Kidney capillary endothelial cell (primary cell): ENCODE measurements at regions not wholly inside any gene's neighbourhood (a gene's known extent, or its start where the extent isn't known, plus 50 kb on each side); places are given as distances from the start of the nearest gene placed in this dataset.

Experiments
- DNase-seq: peaks from one replicate; pipeline ENCODE4 v3.0.0-alpha.2; 2018; ENCODE audit warnings: low spot score

GRCh38 chr5:44868541-44868940 is 59.8 kb downstream of the MRPS30 start:
- no peak for DNase-seq

GRCh38 chr5:44869928-44870327 is 61.2 kb downstream of the MRPS30 start:
- DNase-seq: no peak

- DNase-seq: no peak
Observed at GRCh38 chr5:44870430-44870829, 61.7 kb downstream of the MRPS30 start.

- no peak for DNase-seq
Observed at GRCh38 chr5:44871401-44871800, 62.7 kb downstream of the MRPS30 start.

- peak; percentile 95 for DNase-seq
Observed at GRCh38 chr5:44875661-44876605, 67.2 kb downstream of the MRPS30 start.

GRCh38 chr5:44881266-44881665 is 72.5 kb downstream of the MRPS30 start:
- no peak for DNase-seq

GRCh38 chr5:44884036-44884435 is 75.3 kb downstream of the MRPS30 start:
- DNase-seq: no peak

- DNase-seq: no peak
Observed at GRCh38 chr5:44885903-44886302, 77.2 kb downstream of the MRPS30 start.

- no peak for DNase-seq
Observed at GRCh38 chr5:44887722-44888121, 79.0 kb downstream of the MRPS30 start.

GRCh38 chr5:44888435-44888834 is 79.7 kb downstream of the MRPS30 start:
- no peak for DNase-seq

GRCh38 chr5:44891116-44891515 is 82.4 kb downstream of the MRPS30 start:
- DNase-seq: no peak

- DNase-seq: no peak
Observed at GRCh38 chr5:44900273-44900954, 91.7 kb downstream of the MRPS30 start.

GRCh38 chr5:44907396-44907795 is 98.6 kb downstream of the MRPS30 start:
- DNase-seq: no peak

- DNase-seq: no peak
Observed at GRCh38 chr5:44909004-44909403, 100.3 kb downstream of the MRPS30 start.

- DNase-seq: no peak
Observed at GRCh38 chr5:44911501-44911900, 102.8 kb downstream of the MRPS30 start.

- no peak for DNase-seq
Observed at GRCh38 chr5:44914221-44914620, 105.5 kb downstream of the MRPS30 start.

- DNase-seq: no peak
Observed at GRCh38 chr5:44919560-44919959, 110.8 kb downstream of the MRPS30 start.

- DNase-seq: no peak
Observed at GRCh38 chr5:44927115-44927733, 118.5 kb downstream of the MRPS30 start.

GRCh38 chr5:44932922-44933585 is 124.3 kb downstream of the MRPS30 start:
- no peak for DNase-seq

GRCh38 chr5:44933686-44934085 is 124.9 kb downstream of the MRPS30 start:
- DNase-seq: no peak

GRCh38 chr5:44935262-44935661 is 126.5 kb downstream of the MRPS30 start:
- no peak for DNase-seq

GRCh38 chr5:44935871-44936270 is 127.1 kb downstream of the MRPS30 start:
- DNase-seq: no peak
